OCI-LY1 (cell line): ENCODE measurements at regions not wholly inside any gene's neighbourhood (a gene's known extent, or its start where the extent isn't known, plus 50 kb on each side); places are given as distances from the start of the nearest gene placed in this dataset.

Experiments
- H2AFZ ChIP-seq: fragments of 200-600 bp; sonication (generic), shearing (Covaris generic); 2 replicates; pipeline ENCODE4 v1.6.0; 2014; ENCODE audit warnings: antibody characterized with exemption, mild to moderate bottlenecking, low read length
- H3F3A ChIP-seq: fragments of 200-600 bp; sonication (generic), shearing (Covaris generic); 2 replicates; pipeline ENCODE4 v1.6.0; 2014; ENCODE audit warnings: mild to moderate bottlenecking, antibody characterized with exemption, low read length, moderate library complexity; ENCODE audit not compliant: insufficient read depth
- H3K27ac ChIP-seq: fragments of 200-600 bp; sonication (generic); 2 replicates; pipeline ENCODE4 v1.5.1; 2014; ENCODE audit warnings: low read length, mixed run types, mild to moderate bottlenecking, low read depth; ENCODE audit not compliant: poor library complexity, severe bottlenecking
- H3K27me3 ChIP-seq: fragments of 200-600 bp; sonication (generic); 2 replicates; pipeline ENCODE4 v1.6.0; 2014; ENCODE audit warnings: antibody characterized with exemption, mild to moderate bottlenecking, low read length, moderate library complexity; ENCODE audit not compliant: insufficient read depth
- H3K36me3 ChIP-seq: fragments of 200-600 bp; sonication (generic); 2 replicates; pipeline ENCODE4 v1.6.1; 2014; ENCODE audit warnings: mild to moderate bottlenecking, antibody characterized with exemption, low read length, moderate library complexity, mixed read lengths; ENCODE audit not compliant: insufficient read depth
- H3K4me1 ChIP-seq: fragments of 200-600 bp; sonication (generic); 2 replicates; pipeline ENCODE4 v1.5.1; 2014; ENCODE audit warnings: mild to moderate bottlenecking, low read length, moderate library complexity; ENCODE audit not compliant: insufficient read depth, severe bottlenecking
- H3K4me2 ChIP-seq: fragments of 200-600 bp; sonication (generic), shearing (Covaris generic); 2 replicates; pipeline ENCODE4 v1.6.1; 2014; ENCODE audit warnings: low read length
- H3K4me3 ChIP-seq: fragments of 200-600 bp; sonication (generic); 2 replicates; pipeline ENCODE4 v1.5.1; 2014; ENCODE audit warnings: low read length, low read depth, mild to moderate bottlenecking, mixed read lengths; ENCODE audit not compliant: poor library complexity, severe bottlenecking
- H3K79me2 ChIP-seq: fragments of 200-600 bp; shearing (Covaris generic); 2 replicates; pipeline ENCODE4 v1.6.1; 2016; ENCODE audit warnings: mixed run types, low read length, mixed read lengths; ENCODE audit not compliant: insufficient read depth
- H3K9ac ChIP-seq: fragments of 200-600 bp; sonication (generic), shearing (Covaris generic); 2 replicates; pipeline ENCODE4 v1.6.1; 2014; ENCODE audit warnings: mild to moderate bottlenecking, low read length, mixed read lengths
- H3K9me2 ChIP-seq: fragments of 200-600 bp; sonication (generic), shearing (Covaris generic); 2 replicates; pipeline ENCODE4 v1.6.1; 2014; ENCODE audit warnings: low read depth, mild to moderate bottlenecking, low read length, mixed read lengths
- H3K9me3 ChIP-seq: fragments of 200-600 bp; shearing (Covaris generic); 2 replicates; pipeline ENCODE4 v1.6.1; 2014; ENCODE audit warnings: low read length, mixed read lengths
- H4K20me1 ChIP-seq: fragments of 200-600 bp; sonication (generic), shearing (Covaris generic); 2 replicates; pipeline ENCODE4 v1.6.0; 2016; ENCODE audit warnings: mild to moderate bottlenecking, low read length; ENCODE audit not compliant: insufficient read depth
- EZH2 ChIP-seq: fragments of 200-600 bp; sonication (generic), shearing (Covaris generic); IDR thresholded peaks from 2 replicates; pipeline ENCODE4 v1.8.0; 2017; ENCODE audit warnings: borderline replicate concordance, mixed run types, mild to moderate bottlenecking, antibody characterized with exemption, low read length, moderate library complexity, mixed read lengths
- TF ChIP-seq, protein P1 (sequence below): fragments of 200-600 bp; sonication (generic), shearing (Covaris generic); IDR thresholded peaks from 2 replicates; pipeline ENCODE4 v1.5.1; 2017; ENCODE audit warnings: mild to moderate bottlenecking, antibody characterized with exemption, low read length, moderate library complexity, mixed read lengths

DNA sequence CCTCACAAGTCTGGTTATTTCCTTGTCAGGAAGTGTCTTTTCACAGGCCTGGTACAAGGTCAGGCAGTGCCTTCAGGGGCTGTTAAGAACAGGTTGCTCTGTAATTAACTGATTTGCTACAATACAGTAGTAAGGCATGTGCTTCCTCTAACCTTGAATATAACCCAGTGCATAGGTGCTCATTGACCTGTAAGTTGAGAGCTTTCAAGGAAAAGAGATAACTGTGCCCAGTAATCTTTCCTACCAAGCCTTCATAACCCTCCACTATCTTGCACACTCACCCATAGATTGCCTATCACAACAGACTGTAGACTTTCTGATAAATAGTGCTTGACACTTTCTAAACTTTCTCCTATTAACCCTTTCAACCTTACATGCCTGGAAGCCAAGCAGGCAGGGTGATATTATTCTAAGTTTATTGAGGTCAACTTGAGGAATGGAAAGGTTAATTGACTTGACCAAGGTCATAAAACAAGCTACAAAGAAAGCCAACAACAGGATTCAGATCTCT lies 148.1 kb downstream of the PPARGC1A start:
- Histone ChIP-seq H3K27ac (no peak overlapping the region), H3F3A (no peaks in the 10 kb centered on the region), H2AFZ (no peak overlapping the region), H3K4me3 (no peak overlapping the region), H3K4me2 (no peak overlapping the region), H3K27me3 (no peaks in the 10 kb centered on the region), H3K36me3 (no peaks in the 10 kb centered on the region), H3K79me2 (no peaks in the 10 kb centered on the region), H3K9me2 (no peaks in the 10 kb centered on the region), H3K9me3 (no peaks in the 10 kb centered on the region), H4K20me1 (no peaks in the 10 kb centered on the region), H3K9ac (no peak overlapping the region), H3K4me1 (no peaks in the 10 kb centered on the region)
- no peak for TF ChIP-seq EZH2
- TF ChIP-seq, protein P1, sequence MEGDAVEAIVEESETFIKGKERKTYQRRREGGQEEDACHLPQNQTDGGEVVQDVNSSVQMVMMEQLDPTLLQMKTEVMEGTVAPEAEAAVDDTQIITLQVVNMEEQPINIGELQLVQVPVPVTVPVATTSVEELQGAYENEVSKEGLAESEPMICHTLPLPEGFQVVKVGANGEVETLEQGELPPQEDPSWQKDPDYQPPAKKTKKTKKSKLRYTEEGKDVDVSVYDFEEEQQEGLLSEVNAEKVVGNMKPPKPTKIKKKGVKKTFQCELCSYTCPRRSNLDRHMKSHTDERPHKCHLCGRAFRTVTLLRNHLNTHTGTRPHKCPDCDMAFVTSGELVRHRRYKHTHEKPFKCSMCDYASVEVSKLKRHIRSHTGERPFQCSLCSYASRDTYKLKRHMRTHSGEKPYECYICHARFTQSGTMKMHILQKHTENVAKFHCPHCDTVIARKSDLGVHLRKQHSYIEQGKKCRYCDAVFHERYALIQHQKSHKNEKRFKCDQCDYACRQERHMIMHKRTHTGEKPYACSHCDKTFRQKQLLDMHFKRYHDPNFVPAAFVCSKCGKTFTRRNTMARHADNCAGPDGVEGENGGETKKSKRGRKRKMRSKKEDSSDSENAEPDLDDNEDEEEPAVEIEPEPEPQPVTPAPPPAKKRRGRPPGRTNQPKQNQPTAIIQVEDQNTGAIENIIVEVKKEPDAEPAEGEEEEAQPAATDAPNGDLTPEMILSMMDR = no peak

DNA sequence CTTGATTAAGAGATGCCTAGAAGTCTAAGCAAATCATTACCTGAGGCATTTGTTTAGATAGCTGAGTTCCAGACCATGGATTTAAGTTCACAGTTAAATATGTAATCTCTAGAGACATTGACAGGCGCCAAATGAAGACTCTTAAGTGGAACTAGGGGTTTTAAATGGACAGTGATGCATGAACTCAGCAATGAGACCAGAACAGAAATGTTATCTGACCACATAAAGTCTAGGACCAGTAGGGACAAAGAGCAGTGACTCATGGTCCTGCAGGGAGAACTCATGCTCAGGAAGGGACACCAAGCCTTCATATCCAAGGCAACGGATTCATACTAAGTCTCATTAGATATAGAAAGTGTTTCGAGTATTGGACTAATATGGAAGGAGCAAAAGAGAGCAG lies 152.3 kb downstream of the PPARGC1A start:
- Histone ChIP-seq H3F3A (no peaks in the 10 kb centered on the region), H3K27ac (no peak overlapping the region)
- no peak for TF ChIP-seq EZH2
- TF ChIP-seq, protein P1 = no peak

GRCh38 chr4:23736466-23736865 lies 153.4 kb downstream of the PPARGC1A start:
- H3K4me1 ChIP-seq = no peaks in the 10 kb centered on the region
- TF ChIP-seq, protein P1 = no peak
- TF ChIP-seq EZH2 = no peak
- no peaks in the 10 kb centered on the region for H3K27me3 ChIP-seq
- H3K79me2 ChIP-seq = no peaks in the 10 kb centered on the region
- H4K20me1 ChIP-seq = no peaks in the 10 kb centered on the region
- H3F3A ChIP-seq = no peaks in the 10 kb centered on the region
- no peaks in the 10 kb centered on the region for H3K36me3 ChIP-seq
- no peak overlapping the region for H3K27ac ChIP-seq
- no peak overlapping the region for H2AFZ ChIP-seq
- H3K4me2 ChIP-seq = no peak overlapping the region
- H3K9ac ChIP-seq = no peak overlapping the region
- no peaks in the 10 kb centered on the region for H3K9me3 ChIP-seq
- no peaks in the 10 kb centered on the region for H3K9me2 ChIP-seq
- no peak overlapping the region for H3K4me3 ChIP-seq

More for the DNA sequence above, 152.3 kb downstream of the PPARGC1A start:
- Histone ChIP-seq H3K9ac (no peak overlapping the region), H3K4me2 (no peak overlapping the region), H3K9me3 (no peaks in the 10 kb centered on the region), H3K4me3 (no peak overlapping the region), H2AFZ (no peak overlapping the region), H3K27me3 (no peaks in the 10 kb centered on the region), H3K36me3 (no peaks in the 10 kb centered on the region), H4K20me1 (no peaks in the 10 kb centered on the region), H3K79me2 (no peaks in the 10 kb centered on the region), H3K4me1 (no peaks in the 10 kb centered on the region), H3K9me2 (no peaks in the 10 kb centered on the region)
